ENCODE measurements at regions not wholly inside any gene's neighbourhood (a gene's known extent, or its start where the extent isn't known, plus 50 kb on each side); places are given as distances from the start of the nearest gene placed in this dataset.

DNA sequence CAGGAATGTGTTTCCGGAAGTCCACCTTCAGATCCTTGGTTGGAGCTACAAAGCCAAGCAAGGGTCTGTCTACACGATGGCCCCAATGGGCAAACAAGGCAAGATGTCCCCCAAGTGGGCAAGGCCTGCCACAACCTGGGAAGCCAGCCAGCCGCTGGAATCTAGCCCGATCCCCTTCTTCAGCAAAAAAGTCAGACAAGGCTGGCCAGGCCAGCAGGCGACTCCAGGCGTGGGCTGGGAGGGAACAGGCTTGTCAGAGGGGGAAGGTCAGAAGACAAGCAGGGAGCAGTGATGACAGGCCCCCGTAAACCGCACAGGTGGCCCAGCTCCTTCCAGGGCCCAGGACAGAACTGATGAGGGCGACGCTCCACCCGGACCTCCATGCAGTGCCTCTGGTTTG is 69.7 kb upstream of the WASF3 start:
- TF ChIP-seq, protein P1, sequence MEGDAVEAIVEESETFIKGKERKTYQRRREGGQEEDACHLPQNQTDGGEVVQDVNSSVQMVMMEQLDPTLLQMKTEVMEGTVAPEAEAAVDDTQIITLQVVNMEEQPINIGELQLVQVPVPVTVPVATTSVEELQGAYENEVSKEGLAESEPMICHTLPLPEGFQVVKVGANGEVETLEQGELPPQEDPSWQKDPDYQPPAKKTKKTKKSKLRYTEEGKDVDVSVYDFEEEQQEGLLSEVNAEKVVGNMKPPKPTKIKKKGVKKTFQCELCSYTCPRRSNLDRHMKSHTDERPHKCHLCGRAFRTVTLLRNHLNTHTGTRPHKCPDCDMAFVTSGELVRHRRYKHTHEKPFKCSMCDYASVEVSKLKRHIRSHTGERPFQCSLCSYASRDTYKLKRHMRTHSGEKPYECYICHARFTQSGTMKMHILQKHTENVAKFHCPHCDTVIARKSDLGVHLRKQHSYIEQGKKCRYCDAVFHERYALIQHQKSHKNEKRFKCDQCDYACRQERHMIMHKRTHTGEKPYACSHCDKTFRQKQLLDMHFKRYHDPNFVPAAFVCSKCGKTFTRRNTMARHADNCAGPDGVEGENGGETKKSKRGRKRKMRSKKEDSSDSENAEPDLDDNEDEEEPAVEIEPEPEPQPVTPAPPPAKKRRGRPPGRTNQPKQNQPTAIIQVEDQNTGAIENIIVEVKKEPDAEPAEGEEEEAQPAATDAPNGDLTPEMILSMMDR (IDR thresholded peaks at IDR 0.05), result no peak
- no peak for TF ChIP-seq ZFX (IDR thresholded peaks at IDR 0.05; ENCODE audit: borderline replicate concordance)

Measured in 22Rv1 (cell line).